Lower lobe of right lung (tissue), 2 donors: ENCODE measurements at regions not wholly inside any gene's neighbourhood (a gene's known extent, or its start where the extent isn't known, plus 50 kb on each side); places are given as distances from the start of the nearest gene placed in this dataset.
A peak's percentile ranks its signal among the peaks of the same experiment; 100 is the strongest.

Experiments
- ATAC-seq, 2 donors: fragments of 200-7000 bp; cut with Tn5 transposase; one replicate each; pipeline ENCODE4 v1.9.1; 2020 to 2022; ENCODE audit warnings: mild to moderate bottlenecking in 2 of 2, moderate library complexity in 2 of 2
- DNase-seq: peaks from one replicate; pipeline ENCODE4 v3.0.0-alpha.2; 2020
- H3K27ac ChIP-seq: fragments of 200-600 bp; one replicate; pipeline ENCODE4 v1.8.0; 2022
- H3K27me3 ChIP-seq: fragments of 200-600 bp; one replicate; pipeline ENCODE4 v1.8.0; 2022; ENCODE audit warnings: low read depth
- H3K36me3 ChIP-seq: fragments of 200-600 bp; one replicate; pipeline ENCODE4 v1.8.0; 2022; ENCODE audit warnings: mild to moderate bottlenecking
- H3K4me1 ChIP-seq: fragments of 200-600 bp; one replicate; pipeline ENCODE4 v1.8.0; 2022
- H3K4me3 ChIP-seq: fragments of 200-600 bp; one replicate; pipeline ENCODE4 v1.8.0; 2022; ENCODE audit warnings: mild to moderate bottlenecking
- H3K9me3 ChIP-seq: fragments of 200-600 bp; one replicate; pipeline ENCODE4 v1.8.0; 2022
- CTCF ChIP-seq: fragments of 200-600 bp; IDR thresholded peaks from one replicate; pipeline ENCODE4 v1.8.0; 2022; ENCODE audit warnings: antibody characterized with exemption, mild to moderate bottlenecking
- intact Hi-C: fragments of 100-400 bp; cut with DNase I; formaldehyde crosslinking; loops from one replicate; pipeline ENCODE4 v1.11.0; 2022
- donor health status: DM: no; HTN: yes; CAD: no; lungs with severe emphysema.

- Histone ChIP-seq H3K36me3 (no peaks in the 10 kb centered on the region), H3K27ac (no peak overlapping the region), H3K27me3 (no peaks in the 10 kb centered on the region), H3K4me1 (no peaks in the 10 kb centered on the region), H3K9me3 (no peaks in the 10 kb centered on the region), H3K4me3 (no peak overlapping the region)
- no peak for DNase-seq
- intact Hi-C loops = no loop called here
- no peak for ATAC-seq
- TF ChIP-seq CTCF = no peak
These were observed 617.1 kb upstream of the ZFP42 start for GRCh38 chr4:187378441-187378840.

DNA sequence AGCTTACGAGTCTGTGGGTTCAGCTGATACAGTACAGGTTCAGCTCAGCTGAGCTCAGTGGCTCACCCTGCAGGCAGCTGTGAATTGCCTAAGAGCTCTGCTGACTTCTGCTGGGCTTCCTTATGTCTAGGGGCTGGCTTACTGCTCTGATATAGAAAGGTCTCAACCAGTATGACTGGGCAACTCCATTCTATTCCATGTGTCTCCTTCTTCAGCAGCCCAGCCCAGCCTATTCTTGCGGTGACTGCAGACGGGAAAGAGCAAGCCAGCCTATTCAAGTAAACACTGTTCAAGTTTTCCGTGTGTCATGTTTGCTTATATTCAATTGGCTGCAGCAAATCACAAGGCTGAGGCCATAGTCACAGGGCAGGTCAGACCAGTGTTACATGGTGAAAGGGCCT lies 615.4 kb upstream of the ZFP42 start:
- Histone ChIP-seq H3K9me3 (no peaks in the 10 kb centered on the region), H3K27me3 (no peaks in the 10 kb centered on the region), H3K27ac (no peak overlapping the region), H3K4me1 (no peaks in the 10 kb centered on the region), H3K4me3 (no peak overlapping the region), H3K36me3 (no peaks in the 10 kb centered on the region)
- DNase-seq (peak; percentile 52), ATAC-seq (peak; percentile 72 to 83)
- intact Hi-C loops = no loop called here
- no peak for TF ChIP-seq CTCF

DNA sequence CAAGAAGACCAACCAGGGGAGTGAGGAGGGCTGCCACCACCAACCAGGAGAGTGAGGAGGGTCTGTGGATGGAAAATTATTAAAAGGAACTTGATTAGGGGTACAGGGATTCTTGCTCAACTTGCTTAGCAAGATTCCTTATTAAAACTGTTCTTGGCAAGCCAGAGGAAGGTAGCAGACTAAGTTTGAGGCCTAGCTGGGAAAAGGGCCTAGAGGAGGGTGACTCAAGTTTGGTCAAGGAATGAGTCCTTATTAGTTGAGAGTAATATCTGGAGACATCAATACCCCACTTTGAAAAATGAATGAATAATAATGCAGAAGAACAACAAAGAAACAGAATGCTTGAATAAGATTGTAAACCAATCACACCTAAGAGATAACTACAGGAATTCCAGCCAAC lies 612.4 kb upstream of the ZFP42 start:
- no peak overlapping the region for H3K4me3 ChIP-seq
- intact Hi-C loops = no loop called here
- no peak for TF ChIP-seq CTCF
- ATAC-seq (no peak), DNase-seq (no peak)
- no peaks in the 10 kb centered on the region for H3K9me3 ChIP-seq
- H3K4me1 ChIP-seq = no peaks in the 10 kb centered on the region
- no peaks in the 10 kb centered on the region for H3K36me3 ChIP-seq
- no peak overlapping the region for H3K27ac ChIP-seq
- no peaks in the 10 kb centered on the region for H3K27me3 ChIP-seq

DNA sequence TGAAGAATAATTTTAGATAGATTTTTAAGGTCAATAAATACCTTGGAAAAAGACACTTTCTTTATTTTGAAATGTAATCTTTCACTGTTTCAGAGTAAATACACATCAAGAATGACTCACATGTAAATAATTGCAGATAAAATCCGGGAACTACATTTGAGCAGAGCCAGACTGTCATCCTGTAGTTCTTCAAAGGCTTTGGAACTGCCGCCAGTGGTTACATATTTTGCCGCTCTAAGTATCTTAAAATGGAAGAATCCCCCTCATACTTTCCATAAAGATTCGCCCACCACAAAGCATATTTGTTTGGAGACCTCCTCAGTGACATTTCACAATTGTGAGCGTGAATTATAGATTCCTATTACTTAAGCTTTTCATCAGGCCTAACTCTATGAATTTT lies 607.8 kb upstream of the ZFP42 start:
- intact Hi-C loops = no loop called here
- DNase-seq = no peak
- H3K4me3 ChIP-seq = no peak overlapping the region
- no peak overlapping the region for H3K27ac ChIP-seq
- TF ChIP-seq CTCF = no peak
- H3K27me3 ChIP-seq = no peaks in the 10 kb centered on the region
- H3K36me3 ChIP-seq = no peaks in the 10 kb centered on the region
- no peaks in the 10 kb centered on the region for H3K9me3 ChIP-seq
- ATAC-seq = no peak
- H3K4me1 ChIP-seq = no peaks in the 10 kb centered on the region

DNA sequence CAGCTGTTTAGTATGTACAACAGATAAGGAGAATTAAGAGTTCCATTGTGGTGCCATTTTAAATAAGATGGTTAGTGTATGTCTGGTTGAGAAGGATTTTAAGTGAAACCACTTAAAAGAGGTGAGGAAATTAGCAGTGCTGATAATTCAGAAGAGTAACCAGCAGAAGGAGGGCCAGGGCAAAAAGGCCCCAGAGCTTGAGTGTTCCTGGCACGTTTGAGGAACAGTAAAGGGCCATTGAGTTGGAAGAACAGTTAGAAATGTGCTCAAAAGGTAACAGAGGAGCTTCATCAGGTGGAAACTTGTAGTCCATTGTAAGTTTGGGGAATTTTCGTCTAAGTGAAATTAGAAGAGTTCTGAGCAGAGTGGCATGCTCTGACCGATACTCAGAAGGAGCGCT lies 606.2 kb upstream of the ZFP42 start:
- Histone ChIP-seq H3K27ac (no peak overlapping the region), H3K4me3 (no peak overlapping the region), H3K27me3 (no peaks in the 10 kb centered on the region), H3K36me3 (no peaks in the 10 kb centered on the region), H3K4me1 (no peaks in the 10 kb centered on the region), H3K9me3 (no peaks in the 10 kb centered on the region)
- intact Hi-C loops = no loop called here
- DNase-seq = no peak
- peak; percentile 46 to 70 for ATAC-seq
- no peak for TF ChIP-seq CTCF

- no peak overlapping the region for H3K27ac ChIP-seq
- intact Hi-C loops = no loop called here
- H3K9me3 ChIP-seq = no peaks in the 10 kb centered on the region
- TF ChIP-seq CTCF = no peak
- no peak for ATAC-seq
- no peaks in the 10 kb centered on the region for H3K4me1 ChIP-seq
- no peaks in the 10 kb centered on the region for H3K36me3 ChIP-seq
- H3K4me3 ChIP-seq = no peak overlapping the region
- H3K27me3 ChIP-seq = no peaks in the 10 kb centered on the region
- DNase-seq = no peak
These were observed 604.9 kb upstream of the ZFP42 start for GRCh38 chr4:187390646-187391045.
